ENCODE measurements at regions not wholly inside any gene's neighbourhood (a gene's known extent, or its start where the extent isn't known, plus 50 kb on each side); places are given as distances from the start of the nearest gene placed in this dataset.

DNA sequence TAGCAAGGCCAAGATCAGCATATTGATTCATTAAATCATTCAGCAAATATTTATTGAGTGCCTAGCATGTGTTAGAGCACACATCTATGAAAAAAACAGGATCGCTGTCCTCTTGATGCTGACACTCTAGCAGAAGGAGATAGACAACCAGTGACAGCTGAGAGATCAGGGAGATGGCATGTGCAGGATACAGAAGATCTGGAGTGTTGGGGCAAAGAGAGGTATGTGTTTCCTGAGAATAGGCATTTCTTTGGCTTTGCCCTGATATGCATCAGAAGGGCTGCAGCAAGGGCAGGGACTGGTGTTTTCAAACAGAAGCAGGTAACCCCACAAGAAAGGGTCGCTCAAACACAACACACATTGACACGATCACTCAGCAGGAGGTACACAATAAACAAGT, 423.4 kb downstream of the FOXO1 start:
- ATAC-seq = no peak
- H3K4me3 Mint-ChIP-seq = no peak overlapping the region
- POLR2A ChIA-PET = no interaction called here
- no peak overlapping the region for H3K27ac Mint-ChIP-seq
- H3K36me3 Mint-ChIP-seq = no peaks in the 10 kb centered on the region
- no peaks in the 10 kb centered on the region; the same call in 1 of the 2 replicates for H3K27me3 Mint-ChIP-seq (ENCODE audit: low read depth)
- H3K9me3 Mint-ChIP-seq = peaks cover 8% of the 10 kb centered on the region
- no peak for TF ChIP-seq ELF4 (CRISPR knock-in tag; IDR thresholded peaks at IDR 0.05; ENCODE audit: low read depth)
- TF ChIP-seq E2F5 (CRISPR knock-in tag; IDR thresholded peaks at IDR 0.05) = no peak
- no peak for TF ChIP-seq ZNF121 (CRISPR knock-in tag; IDR thresholded peaks at IDR 0.05)
- TF ChIP-seq, protein P1, sequence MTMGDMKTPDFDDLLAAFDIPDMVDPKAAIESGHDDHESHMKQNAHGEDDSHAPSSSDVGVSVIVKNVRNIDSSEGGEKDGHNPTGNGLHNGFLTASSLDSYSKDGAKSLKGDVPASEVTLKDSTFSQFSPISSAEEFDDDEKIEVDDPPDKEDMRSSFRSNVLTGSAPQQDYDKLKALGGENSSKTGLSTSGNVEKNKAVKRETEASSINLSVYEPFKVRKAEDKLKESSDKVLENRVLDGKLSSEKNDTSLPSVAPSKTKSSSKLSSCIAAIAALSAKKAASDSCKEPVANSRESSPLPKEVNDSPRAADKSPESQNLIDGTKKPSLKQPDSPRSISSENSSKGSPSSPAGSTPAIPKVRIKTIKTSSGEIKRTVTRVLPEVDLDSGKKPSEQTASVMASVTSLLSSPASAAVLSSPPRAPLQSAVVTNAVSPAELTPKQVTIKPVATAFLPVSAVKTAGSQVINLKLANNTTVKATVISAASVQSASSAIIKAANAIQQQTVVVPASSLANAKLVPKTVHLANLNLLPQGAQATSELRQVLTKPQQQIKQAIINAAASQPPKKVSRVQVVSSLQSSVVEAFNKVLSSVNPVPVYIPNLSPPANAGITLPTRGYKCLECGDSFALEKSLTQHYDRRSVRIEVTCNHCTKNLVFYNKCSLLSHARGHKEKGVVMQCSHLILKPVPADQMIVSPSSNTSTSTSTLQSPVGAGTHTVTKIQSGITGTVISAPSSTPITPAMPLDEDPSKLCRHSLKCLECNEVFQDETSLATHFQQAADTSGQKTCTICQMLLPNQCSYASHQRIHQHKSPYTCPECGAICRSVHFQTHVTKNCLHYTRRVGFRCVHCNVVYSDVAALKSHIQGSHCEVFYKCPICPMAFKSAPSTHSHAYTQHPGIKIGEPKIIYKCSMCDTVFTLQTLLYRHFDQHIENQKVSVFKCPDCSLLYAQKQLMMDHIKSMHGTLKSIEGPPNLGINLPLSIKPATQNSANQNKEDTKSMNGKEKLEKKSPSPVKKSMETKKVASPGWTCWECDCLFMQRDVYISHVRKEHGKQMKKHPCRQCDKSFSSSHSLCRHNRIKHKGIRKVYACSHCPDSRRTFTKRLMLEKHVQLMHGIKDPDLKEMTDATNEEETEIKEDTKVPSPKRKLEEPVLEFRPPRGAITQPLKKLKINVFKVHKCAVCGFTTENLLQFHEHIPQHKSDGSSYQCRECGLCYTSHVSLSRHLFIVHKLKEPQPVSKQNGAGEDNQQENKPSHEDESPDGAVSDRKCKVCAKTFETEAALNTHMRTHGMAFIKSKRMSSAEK (CRISPR knock-in tag; IDR thresholded peaks at IDR 0.05; ENCODE audit: borderline replicate concordance) = no peak
- TF ChIP-seq NR1H2 (CRISPR knock-in tag; IDR thresholded peaks at IDR 0.05) = no peak
- TF ChIP-seq GTF2I (CRISPR knock-in tag; conservative IDR thresholded peaks at IDR 0.05) = no peak
- H3K4me1 Mint-ChIP-seq = peaks cover 4% of the 10 kb centered on the region
- CTCF ChIA-PET = no interaction called here
- no peak for DNase-seq (ENCODE audit: low spot score)

- POLR2A ChIA-PET = interaction anchor here (0.7 kb wide), 1 partner anchor 424 kb away, joined by 5 read pairs; no protein-coding TSS in a partner anchor
- peaks cover 14% of the 10 kb centered on the region for H3K9me3 Mint-ChIP-seq
- CTCF ChIA-PET = interaction anchor here (0.6 to 0.7 kb wide), 2 partner anchors 301 to 330 kb away, joined by 3 read pairs; no protein-coding TSS in a partner anchor
- ATAC-seq (no peak), DNase-seq (ENCODE audit: low spot score) (no peak)
- H3K27ac Mint-ChIP-seq = no peak overlapping the region
- H3K27me3 Mint-ChIP-seq (ENCODE audit: low read depth) = no peaks in the 10 kb centered on the region; the same call in 1 of the 2 replicates
- H3K36me3 Mint-ChIP-seq = no peaks in the 10 kb centered on the region
- H3K4me3 Mint-ChIP-seq = no peak overlapping the region
- H3K4me1 Mint-ChIP-seq = peaks cover 4% of the 10 kb centered on the region
- TF ChIP-seq MXD4 (CRISPR knock-in tag; IDR thresholded peaks at IDR 0.05; ENCODE audit: borderline replicate concordance) = no peak
- TF ChIP-seq USF2 (CRISPR knock-in tag; IDR thresholded peaks at IDR 0.05) = no peak
- TF ChIP-seq ZNF396 (CRISPR knock-in tag; IDR thresholded peaks at IDR 0.05; ENCODE audit: borderline replicate concordance) = no peak
- TF ChIP-seq NFE2L1 (CRISPR knock-in tag; IDR thresholded peaks at IDR 0.05) = no peak
- TF ChIP-seq, protein P2, sequence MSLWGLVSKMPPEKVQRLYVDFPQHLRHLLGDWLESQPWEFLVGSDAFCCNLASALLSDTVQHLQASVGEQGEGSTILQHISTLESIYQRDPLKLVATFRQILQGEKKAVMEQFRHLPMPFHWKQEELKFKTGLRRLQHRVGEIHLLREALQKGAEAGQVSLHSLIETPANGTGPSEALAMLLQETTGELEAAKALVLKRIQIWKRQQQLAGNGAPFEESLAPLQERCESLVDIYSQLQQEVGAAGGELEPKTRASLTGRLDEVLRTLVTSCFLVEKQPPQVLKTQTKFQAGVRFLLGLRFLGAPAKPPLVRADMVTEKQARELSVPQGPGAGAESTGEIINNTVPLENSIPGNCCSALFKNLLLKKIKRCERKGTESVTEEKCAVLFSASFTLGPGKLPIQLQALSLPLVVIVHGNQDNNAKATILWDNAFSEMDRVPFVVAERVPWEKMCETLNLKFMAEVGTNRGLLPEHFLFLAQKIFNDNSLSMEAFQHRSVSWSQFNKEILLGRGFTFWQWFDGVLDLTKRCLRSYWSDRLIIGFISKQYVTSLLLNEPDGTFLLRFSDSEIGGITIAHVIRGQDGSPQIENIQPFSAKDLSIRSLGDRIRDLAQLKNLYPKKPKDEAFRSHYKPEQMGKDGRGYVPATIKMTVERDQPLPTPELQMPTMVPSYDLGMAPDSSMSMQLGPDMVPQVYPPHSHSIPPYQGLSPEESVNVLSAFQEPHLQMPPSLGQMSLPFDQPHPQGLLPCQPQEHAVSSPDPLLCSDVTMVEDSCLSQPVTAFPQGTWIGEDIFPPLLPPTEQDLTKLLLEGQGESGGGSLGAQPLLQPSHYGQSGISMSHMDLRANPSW (CRISPR knock-in tag; conservative IDR thresholded peaks at IDR 0.05; ENCODE audit: low read depth) = no peak
- TF ChIP-seq KAT7 (CRISPR knock-in tag; IDR thresholded peaks at IDR 0.05; ENCODE audit: borderline replicate concordance) = no peak
- TF ChIP-seq, protein P3, sequence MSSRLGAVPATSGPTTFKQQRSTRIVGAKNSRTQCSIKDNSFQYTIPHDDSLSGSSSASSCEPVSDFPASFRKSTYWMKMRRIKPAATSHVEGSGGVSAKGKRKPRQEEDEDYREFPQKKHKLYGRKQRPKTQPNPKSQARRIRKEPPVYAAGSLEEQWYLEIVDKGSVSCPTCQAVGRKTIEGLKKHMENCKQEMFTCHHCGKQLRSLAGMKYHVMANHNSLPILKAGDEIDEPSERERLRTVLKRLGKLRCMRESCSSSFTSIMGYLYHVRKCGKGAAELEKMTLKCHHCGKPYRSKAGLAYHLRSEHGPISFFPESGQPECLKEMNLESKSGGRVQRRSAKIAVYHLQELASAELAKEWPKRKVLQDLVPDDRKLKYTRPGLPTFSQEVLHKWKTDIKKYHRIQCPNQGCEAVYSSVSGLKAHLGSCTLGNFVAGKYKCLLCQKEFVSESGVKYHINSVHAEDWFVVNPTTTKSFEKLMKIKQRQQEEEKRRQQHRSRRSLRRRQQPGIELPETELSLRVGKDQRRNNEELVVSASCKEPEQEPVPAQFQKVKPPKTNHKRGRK (CRISPR knock-in tag; IDR thresholded peaks at IDR 0.05; ENCODE audit: borderline replicate concordance) = no peak
- no peak for TF ChIP-seq GRHL2 (CRISPR knock-in tag; IDR thresholded peaks at IDR 0.05; ENCODE audit: insufficient replicate concordance, severe bottlenecking)
- TF ChIP-seq, protein P4, sequence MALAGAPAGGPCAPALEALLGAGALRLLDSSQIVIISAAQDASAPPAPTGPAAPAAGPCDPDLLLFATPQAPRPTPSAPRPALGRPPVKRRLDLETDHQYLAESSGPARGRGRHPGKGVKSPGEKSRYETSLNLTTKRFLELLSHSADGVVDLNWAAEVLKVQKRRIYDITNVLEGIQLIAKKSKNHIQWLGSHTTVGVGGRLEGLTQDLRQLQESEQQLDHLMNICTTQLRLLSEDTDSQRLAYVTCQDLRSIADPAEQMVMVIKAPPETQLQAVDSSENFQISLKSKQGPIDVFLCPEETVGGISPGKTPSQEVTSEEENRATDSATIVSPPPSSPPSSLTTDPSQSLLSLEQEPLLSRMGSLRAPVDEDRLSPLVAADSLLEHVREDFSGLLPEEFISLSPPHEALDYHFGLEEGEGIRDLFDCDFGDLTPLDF (CRISPR knock-in tag; IDR thresholded peaks at IDR 0.05) = no peak
- TF ChIP-seq, protein P1 (CRISPR knock-in tag; IDR thresholded peaks at IDR 0.05; ENCODE audit: borderline replicate concordance) = no peak
- TF ChIP-seq CREM (CRISPR knock-in tag; IDR thresholded peaks at IDR 0.05) = no peak
- TF ChIP-seq TEAD4 (CRISPR knock-in tag; IDR thresholded peaks at IDR 0.05) = no peak
- no peak for TF ChIP-seq ZNF671 (CRISPR knock-in tag; IDR thresholded peaks at IDR 0.05)
These were observed 422.5 kb downstream of the FOXO1 start for GRCh38 chr13:40243982-40244381.
